ENCODE measurements at regions not wholly inside any gene's neighbourhood (a gene's known extent, or its start where the extent isn't known, plus 50 kb on each side); places are given as distances from the start of the nearest gene placed in this dataset.

DNA sequence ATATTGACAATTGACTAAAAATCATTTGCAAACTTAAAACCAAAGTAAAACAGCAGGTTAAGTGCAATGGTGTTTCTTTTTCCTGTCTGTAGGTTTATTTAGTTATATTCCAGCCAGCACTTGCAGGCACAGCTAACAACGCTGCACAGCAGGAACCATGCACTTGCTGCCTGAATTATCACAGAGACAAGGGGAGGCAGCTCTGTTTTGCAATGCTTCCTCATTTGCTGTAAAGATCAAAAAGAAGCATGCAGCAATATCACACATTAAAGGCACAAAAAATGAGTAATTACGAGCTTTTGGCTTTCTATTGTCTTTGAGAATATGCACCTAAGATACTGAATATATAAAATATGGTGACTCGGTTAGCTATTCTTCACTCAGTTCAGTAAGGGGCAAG is 241.9 kb downstream of the EPHA7 start:
- TF ChIP-seq, protein P1, sequence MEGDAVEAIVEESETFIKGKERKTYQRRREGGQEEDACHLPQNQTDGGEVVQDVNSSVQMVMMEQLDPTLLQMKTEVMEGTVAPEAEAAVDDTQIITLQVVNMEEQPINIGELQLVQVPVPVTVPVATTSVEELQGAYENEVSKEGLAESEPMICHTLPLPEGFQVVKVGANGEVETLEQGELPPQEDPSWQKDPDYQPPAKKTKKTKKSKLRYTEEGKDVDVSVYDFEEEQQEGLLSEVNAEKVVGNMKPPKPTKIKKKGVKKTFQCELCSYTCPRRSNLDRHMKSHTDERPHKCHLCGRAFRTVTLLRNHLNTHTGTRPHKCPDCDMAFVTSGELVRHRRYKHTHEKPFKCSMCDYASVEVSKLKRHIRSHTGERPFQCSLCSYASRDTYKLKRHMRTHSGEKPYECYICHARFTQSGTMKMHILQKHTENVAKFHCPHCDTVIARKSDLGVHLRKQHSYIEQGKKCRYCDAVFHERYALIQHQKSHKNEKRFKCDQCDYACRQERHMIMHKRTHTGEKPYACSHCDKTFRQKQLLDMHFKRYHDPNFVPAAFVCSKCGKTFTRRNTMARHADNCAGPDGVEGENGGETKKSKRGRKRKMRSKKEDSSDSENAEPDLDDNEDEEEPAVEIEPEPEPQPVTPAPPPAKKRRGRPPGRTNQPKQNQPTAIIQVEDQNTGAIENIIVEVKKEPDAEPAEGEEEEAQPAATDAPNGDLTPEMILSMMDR (IDR thresholded peaks at IDR 0.05) = no peak
- no peak for TF ChIP-seq POLR2A (IDR thresholded peaks at IDR 0.05)

All from body of pancreas (tissue), 4 donors.